NCI-H2227 (cell line): ENCODE measurements at regions not wholly inside any gene's neighbourhood (a gene's known extent, or its start where the extent isn't known, plus 50 kb on each side); places are given as distances from the start of the nearest gene placed in this dataset.
"Not testable (repeated sequence)": the region's sequence is repeated elsewhere in the genome, so short reads cannot be mapped to it uniquely, and the experiment has no call there.

Source experiments
- DNase-seq: peaks from one replicate; lab custom pipeline; 2025; ENCODE audit not compliant: unreplicated experiment; lab: John Stamatoyannopoulos, UW

DNA sequence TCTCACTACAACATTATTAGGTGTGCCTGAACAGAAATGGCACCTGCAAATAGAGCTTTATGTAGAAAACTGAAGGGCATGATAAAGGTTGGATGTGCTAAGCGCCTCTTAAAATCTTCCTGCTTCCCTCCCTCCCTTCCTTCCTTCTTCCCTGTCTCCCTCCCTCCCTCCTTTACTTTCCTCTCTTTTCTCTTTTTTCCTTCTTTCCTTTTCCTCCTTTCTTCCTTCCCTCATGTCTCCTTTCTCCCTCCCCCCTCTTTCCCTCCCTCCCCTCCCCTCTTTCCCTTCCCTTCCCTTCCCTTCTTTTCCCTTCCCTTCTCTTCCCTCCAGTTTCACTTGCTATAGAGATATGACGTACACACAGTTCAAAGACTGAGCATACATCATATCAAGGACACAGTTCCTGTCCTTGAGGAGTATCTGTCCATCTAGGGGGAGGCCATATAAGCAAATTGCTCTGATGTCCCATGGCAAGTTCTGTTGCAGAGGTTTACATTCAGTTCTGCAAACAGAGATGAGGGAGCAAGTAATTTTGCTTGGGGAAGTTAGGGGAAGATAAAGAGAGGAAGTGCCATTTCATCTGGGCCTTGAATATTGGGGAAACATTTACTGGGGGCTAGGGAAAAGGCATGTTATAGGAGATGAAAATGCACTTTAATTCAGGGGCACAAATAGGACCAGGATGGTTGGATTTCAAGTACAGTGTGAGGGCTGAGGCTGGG lies 79.0 kb upstream of the EEF1E1 start:
- DNase-seq = no peak

- peak; percentile 16 for DNase-seq
These were observed 78.2 kb upstream of the EEF1E1 start for GRCh38 chr6:8180327-8181159.

DNA sequence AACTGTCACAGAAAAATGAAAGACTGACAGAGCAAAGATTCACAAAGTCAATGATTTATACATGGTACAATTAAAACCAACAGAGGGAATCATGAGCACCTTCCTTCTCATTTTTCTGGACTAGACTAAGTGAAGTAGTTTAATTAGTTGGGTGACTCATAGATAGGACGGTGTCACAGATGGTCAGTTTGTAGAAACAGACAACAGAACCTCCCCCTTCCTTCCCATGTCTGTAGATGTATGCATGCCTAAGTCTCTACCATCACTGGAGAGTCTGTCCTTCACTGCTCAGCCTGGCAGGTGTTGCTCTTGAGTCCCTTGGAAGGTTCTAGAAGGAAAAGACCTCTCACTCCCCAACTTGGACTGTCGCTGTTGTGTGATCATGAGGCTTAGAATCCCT lies 75.4 kb upstream of the EEF1E1 start:
- no peak for DNase-seq

- no peak for DNase-seq
These were observed 72.9 kb upstream of the EEF1E1 start for GRCh38 chr6:8175046-8175777.

DNA sequence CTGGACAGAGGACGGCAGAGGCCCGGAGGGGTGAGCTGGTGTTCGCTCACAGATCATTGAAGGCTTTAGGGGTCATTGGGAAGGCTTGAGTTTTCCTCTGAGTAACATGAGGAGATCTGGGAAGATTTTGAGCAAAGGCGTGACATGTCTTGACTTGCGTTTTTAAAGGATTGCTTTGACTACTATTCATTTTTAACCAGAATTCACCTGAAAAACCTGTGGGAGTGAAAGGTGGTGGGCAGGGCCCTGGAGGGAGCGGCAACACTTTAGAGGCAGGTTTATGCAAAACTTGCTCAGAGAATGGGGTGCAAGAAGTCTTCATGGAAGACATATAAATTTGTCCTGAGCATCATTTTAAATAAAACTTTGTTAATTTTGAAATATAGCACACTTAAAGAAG lies 72.2 kb upstream of the EEF1E1 start:
- DNase-seq = no peak

DNA sequence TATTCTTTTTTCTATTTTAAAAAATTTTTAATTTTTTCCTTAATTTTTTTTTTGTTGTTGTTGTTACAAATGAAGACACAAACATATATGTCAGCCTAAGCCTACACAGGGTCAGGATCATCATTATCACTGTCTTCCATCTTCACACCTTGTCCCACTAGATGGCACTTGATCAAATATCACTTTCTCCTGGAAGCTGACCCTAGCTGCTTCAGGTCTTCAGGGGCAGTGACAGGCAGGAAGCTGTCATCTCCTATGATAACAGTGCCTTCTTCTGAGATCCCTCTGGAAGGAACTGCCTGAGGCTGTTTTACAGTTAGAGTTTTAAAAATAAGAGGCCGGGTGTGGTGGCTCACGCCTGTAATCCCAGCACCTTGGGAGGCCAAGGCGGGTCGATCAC lies 70.2 kb upstream of the EEF1E1 start:
- DNase-seq = no peak

DNA sequence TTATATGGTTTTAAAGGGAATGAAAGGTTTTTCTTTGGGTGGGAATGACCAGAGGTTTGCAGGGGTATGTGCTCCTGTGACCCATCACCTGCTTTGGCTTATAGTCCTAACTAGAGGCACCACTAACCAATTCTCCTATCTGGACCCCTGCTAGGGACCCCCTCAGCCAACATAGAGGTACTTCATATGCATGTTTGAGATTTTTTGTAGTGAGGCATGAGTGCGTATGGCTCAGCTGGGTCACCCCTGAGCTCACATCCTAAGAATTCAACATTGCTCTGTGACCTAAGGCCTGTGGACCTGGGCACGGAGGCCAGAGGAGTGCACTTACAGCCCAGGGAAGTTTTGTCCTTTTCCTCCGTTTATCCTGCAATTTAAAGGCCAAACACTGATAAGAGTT lies 68.4 kb upstream of the EEF1E1 start:
- no peak for DNase-seq

DNA sequence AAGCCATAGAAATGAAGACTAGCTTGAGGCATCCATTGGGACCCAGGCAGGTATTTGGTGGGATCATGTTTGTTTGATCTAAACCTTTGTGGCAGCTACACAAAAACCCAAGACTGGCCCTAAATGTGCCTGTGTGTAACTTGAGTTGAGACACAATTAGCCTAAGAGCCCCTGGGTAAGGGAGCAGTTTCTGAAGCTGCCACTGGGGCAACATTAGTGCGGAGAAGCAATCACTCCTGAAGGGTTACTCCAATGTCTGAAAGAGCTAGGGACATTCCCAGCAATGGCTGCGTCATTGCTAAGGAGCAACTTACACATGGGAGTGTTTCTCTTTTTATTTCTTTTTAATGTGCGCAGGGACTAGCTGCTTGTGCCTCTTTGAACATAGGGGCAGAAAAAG lies 67.9 kb upstream of the EEF1E1 start:
- DNase-seq = no peak

DNA sequence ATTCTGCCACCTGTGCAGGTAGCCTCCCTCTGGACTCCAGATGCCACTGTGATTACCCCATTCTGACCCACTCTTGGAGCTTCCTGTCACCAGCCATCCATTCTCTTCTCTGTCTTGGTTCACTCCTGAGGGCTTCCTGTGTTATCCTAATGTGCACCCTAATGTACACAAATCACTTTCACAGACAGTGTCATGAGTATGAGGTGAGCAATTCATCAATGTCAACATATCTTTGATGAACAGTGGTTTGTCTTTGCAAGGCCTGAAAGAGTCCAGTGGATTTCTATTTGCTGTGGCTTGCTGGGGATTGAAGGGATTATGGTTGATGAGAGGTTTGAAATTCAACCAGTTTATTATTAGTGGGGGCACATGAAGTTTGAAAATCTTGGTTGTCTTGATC lies 63.8 kb upstream of the EEF1E1 start:
- DNase-seq = no peak

- not testable (repeated sequence) for DNase-seq
These were observed 62.7 kb upstream of the EEF1E1 start for GRCh38 chr6:8165008-8165407.

- DNase-seq = not testable (repeated sequence)
These were observed 61.9 kb upstream of the EEF1E1 start for GRCh38 chr6:8164281-8164680.

DNA sequence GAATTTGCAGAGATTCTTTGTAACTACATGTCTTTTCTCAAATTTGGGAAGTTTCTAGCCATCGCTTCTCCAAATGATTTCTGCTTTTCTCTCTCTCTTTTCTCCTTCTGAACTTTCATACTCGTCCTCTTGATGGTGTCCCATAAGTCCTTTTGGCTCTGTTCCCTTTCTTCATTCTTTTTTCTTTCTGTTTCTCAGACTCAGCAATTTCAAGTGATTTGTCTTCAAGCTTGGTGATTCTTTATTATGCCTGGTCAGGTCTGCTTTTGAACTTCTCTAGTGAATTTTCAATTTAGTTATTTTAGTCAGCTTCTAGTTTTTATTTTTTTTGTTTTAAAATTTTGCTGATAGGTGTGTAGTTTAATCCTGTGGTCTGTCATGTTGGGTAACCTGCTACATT lies 57.6 kb upstream of the EEF1E1 start:
- no peak for DNase-seq

DNA sequence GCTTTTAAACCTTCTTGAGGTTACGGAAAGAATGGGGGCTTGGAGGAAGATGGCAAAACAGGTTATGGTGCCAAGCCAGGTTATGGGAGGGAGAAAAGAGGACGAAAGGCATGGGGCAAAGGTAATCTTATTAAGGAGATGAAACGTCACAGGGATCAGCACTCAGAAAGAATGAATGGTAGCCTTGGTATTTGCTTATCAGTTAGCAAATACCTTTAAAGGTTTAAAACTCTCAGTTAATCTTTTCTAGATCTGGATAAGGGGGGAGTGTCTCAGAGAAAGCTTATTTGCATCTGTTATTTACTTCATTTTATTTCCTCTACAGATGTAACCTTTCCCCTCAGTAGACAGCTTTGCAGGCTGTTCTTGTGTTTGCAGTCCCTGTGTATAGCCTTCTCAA lies 55.5 kb upstream of the EEF1E1 start:
- no peak for DNase-seq

DNA sequence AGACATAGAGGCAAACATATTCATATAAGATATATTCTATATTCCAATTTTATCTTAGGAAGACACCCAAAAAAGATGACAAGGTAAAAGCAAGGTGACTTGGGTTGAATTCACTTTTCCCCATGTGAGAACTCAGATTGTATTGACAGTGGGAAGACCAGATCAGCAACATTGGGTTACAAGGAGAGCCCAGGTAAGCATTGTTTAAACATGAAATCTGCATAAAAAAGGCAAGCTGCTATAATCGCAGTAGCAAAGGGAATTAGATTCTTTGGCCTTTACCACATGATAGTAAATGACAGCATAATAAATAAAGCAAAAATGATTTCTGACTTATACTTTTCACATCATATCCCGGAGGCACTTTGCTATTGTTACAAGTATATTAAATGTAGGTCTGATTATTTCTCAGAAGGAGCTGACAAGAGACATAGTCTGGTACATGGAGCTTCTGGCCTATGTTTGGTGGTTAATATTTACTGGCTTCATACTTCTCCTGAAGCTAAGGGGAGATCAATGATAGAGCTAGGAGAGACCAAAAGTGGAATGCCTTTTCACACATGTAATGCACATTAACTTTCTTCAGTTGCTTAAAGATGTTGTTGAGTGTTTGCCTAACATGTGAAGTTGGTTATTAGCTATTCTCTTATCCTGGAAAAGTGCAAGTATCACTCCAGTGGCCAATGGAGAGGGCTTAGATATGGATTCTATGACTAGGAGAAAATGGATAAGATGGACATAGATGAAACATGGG lies 53.1 kb upstream of the EEF1E1 start:
- no peak for DNase-seq
